GM18868 (cell line): ENCODE measurements at regions not wholly inside any gene's neighbourhood (a gene's known extent, or its start where the extent isn't known, plus 50 kb on each side); places are given as distances from the start of the nearest gene placed in this dataset.
"Not testable (repeated sequence)": the region's sequence is repeated elsewhere in the genome, so short reads cannot be mapped to it uniquely, and the experiment has no call there.

Source experiments
- ATAC-seq: cut with Tn5 transposase; IDR thresholded peaks from one replicate; pipeline ENCODE4 v1.9.1; 2021; ENCODE audit warnings: mild to moderate bottlenecking, moderate library complexity; ENCODE audit not compliant: unreplicated experiment

GRCh38 chr11:121872356-121872755 lies 243.7 kb downstream of the BLID start:
- ATAC-seq, result no peak

GRCh38 chr11:121870206-121871045 lies 245.6 kb downstream of the BLID start:
- ATAC-seq, result no peak

- no peak for ATAC-seq
Observed at GRCh38 chr11:121869478-121869877, 246.5 kb downstream of the BLID start.

GRCh38 chr11:121866754-121867153 lies 249.3 kb downstream of the BLID start:
- no peak for ATAC-seq

- no peak for ATAC-seq
Observed at GRCh38 chr11:121864660-121865059, 251.4 kb downstream of the BLID start.

- no peak for ATAC-seq
Observed at GRCh38 chr11:121863126-121863525, 252.9 kb downstream of the BLID start.

GRCh38 chr11:121855138-121855537 lies 260.9 kb downstream of the BLID start:
- ATAC-seq, result not testable (repeated sequence)

- no peak for ATAC-seq
Observed at GRCh38 chr11:121844016-121844415, 272.0 kb downstream of the BLID start.

GRCh38 chr11:121842192-121842585 lies 273.8 kb downstream of the BLID start:
- ATAC-seq, result no peak

GRCh38 chr11:121841487-121842191 lies 274.4 kb downstream of the BLID start:
- no peak for ATAC-seq

- no peak for ATAC-seq
Observed at GRCh38 chr11:121839781-121840180, 276.2 kb downstream of the BLID start.

GRCh38 chr11:121838571-121838970 lies 277.4 kb downstream of the BLID start:
- ATAC-seq, result no peak

- ATAC-seq, result no peak
Observed at GRCh38 chr11:121833970-121834369, 282.0 kb downstream of the BLID start.

GRCh38 chr11:121829159-121829643 lies 286.8 kb downstream of the BLID start:
- no peak for ATAC-seq

- ATAC-seq, result no peak
Observed at GRCh38 chr11:121814962-121815361, 301.1 kb downstream of the BLID start.

- ATAC-seq, result no peak
Observed at GRCh38 chr11:121814296-121814695, 301.7 kb downstream of the BLID start.

- ATAC-seq, result no peak
Observed at GRCh38 chr11:121810291-121810690, 305.7 kb downstream of the BLID start.

GRCh38 chr11:121808096-121808495 lies 307.9 kb downstream of the BLID start:
- ATAC-seq, result no peak

- ATAC-seq, result no peak
Observed at GRCh38 chr11:121807051-121807450, 309.0 kb downstream of the BLID start.

GRCh38 chr11:121802542-121802941 lies 313.5 kb downstream of the BLID start:
- no peak for ATAC-seq

- no peak for ATAC-seq
Observed at GRCh38 chr11:121801781-121802180, 314.2 kb downstream of the BLID start.

- no peak for ATAC-seq
Observed at GRCh38 chr11:121801394-121801748, 314.6 kb downstream of the BLID start.
